Stimulated activated CD8-positive, alpha-beta memory T cell treated with anti-CD3 and anti-CD28 coated beads, Interleukin-4, amount 100 ng/mL, for 1 hour (primary cell): ENCODE measurements at regions not wholly inside any gene's neighbourhood (a gene's known extent, or its start where the extent isn't known, plus 50 kb on each side); places are given as distances from the start of the nearest gene placed in this dataset.

Source experiments
- DNase-seq, 2 donors: peaks; one replicate each; pipeline ENCODE4 v3.0.0-alpha.2; 2020; ENCODE audit warnings: low read depth in 2 of 2, low spot score in 1 of 2

DNA sequence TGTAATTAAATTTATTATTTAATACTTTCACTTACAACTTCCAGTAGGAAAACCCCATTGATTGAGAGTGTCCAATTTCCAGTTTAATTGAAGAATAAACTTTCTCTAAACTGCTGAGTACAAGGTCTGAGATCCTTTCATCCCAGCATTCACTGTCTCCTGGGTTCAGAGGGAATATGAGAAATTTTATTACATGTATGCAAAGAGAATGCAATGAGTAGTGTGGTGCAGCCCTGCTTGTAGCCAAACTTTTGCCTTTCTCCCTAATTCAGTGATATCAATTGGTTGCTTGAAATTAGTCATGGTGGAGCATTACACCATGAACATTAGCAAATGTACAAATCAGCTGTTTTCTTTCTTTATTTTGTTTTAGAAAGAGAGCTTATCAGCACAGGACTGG, 780.6 kb upstream of the MDGA2 start:
- no peak for DNase-seq

DNA sequence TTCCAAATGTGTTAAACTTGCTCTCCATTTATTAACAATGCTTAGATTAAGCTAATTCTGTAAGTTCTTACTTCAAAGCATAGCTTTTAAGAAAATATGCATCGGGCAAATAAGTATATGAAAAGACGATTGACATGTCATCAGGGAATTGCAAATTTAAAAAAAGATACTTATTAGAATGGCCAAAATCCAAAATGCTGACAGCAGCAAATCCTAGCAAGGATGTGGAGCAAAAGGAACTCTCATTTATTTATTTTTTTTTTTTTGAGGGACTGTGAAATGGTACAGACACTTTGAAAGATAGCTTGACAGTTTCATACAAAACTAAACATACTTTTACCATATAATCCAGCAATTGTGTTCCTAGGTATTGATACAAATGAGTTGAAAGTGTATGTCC, 779.5 kb upstream of the MDGA2 start:
- DNase-seq = no peak

DNA sequence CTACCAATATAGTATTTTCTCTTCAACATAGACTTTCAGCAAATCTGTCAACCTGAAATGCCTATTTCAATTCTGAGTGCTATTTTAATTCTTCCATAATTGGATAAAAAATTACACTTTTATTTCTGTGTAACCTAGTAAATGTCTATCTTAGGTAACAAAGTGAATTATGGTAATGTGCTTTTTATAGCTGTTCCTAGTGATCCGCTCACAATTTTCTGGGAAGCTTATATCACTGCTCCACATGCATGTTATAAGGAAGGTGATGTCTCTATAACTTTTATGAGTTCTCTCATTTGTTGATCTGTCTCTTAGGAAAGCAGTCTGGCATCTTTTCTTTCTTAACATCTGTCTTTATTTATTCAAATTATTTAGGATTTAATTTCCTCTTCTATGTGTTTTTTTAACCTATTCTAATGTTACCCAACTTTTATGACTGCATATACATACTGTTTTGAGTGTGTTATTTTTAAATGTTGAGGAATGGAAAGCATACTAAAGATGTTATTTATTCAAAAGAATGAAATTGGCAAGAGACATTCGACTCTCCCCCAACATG, 777.1 kb upstream of the MDGA2 start:
- no peak for DNase-seq

DNA sequence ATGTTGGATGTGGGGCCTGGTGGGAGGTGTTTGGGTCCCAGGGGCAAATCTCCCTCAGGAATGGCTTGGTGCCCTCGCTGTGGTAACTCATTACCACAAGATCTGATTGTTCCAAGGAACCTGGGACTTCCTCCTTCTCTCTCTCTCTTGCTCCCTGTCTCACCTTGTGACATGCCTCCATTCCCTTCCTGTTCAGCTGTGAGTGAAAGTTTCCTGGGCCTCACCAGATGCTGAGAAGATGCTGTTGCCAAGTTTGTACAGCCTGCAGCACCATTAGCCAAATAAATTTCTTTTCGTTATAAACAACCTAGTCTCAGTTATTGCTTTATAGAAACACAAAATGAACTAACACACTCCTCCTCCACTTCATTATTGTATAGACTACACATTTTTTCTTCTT, 759.8 kb upstream of the MDGA2 start:
- no peak for DNase-seq

DNA sequence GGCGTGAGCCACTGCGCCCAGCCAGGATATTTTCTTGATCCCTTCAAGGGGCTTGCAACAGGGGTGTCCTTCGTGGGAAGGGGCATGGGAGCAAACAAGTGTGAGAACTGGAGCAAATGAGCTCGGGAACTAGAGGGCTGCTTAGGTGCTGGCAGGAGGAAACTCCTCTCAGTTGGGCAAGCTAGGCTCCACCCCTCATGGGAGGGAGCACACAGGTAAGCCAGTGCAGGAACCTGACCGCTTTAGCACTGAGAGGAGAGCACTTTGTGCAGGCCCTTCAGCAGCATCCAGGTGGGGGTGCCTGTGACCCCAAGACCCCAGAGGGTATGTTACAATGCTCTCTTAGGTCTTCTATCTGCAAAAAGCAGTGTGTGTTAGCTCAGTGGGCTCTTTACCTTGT, 755.4 kb upstream of the MDGA2 start:
- DNase-seq = no peak

DNA sequence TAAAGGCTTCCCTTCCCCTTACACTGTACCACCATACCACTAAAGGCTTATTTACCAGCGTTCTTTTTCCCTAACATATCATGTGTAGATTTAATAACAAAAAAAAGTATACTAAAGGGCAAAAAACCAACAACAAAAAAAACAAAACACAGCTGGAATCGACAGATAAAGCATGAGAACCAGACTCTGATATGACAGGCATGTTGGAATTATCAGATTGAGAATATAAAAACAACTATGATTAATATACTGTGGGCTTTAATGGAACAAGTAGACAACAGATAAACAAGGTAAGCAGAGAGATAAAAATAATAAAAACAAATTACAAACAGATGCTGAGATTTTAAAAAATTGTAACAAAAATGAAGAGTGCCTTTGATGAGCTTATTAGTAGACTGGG, 754.1 kb upstream of the MDGA2 start:
- DNase-seq = no peak

DNA sequence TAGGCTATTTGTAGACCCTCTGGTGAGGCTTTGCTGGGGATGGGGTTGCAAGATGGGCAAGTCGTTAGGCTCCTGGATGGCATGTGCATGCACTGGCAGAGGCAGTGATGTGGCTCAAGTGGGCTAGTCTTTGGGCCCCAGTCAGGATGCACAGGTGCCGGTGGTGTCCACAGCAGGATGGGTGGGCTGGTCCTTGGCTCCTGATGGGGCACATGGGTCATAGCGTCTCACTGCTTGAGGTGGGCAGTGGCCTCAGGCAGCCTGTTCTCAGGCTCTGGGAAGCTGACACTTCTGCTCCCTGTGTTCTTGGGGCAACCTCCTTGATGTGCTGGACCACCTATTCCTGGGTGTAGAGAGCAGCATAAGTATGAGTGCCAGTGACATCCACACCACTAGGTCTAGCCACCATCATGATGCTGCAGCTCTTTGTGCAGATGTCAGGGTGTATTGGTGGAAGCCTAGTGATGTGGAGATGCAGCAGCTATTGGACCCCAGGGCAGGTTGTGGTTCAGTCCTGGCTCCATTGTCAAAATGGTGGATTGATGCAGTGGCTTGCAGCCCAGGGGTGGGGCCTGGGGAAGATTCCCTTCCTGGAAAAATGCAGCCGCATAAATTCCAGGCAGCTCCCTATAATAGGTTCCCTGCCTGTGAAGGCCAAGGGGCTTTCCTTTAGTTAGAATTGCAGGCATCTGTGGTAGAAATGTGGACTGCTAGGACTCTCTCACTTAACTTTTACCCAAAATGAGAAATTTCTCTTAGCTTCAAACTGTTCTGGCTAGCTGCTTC, 742.5 kb upstream of the MDGA2 start:
- no peak for DNase-seq

DNA sequence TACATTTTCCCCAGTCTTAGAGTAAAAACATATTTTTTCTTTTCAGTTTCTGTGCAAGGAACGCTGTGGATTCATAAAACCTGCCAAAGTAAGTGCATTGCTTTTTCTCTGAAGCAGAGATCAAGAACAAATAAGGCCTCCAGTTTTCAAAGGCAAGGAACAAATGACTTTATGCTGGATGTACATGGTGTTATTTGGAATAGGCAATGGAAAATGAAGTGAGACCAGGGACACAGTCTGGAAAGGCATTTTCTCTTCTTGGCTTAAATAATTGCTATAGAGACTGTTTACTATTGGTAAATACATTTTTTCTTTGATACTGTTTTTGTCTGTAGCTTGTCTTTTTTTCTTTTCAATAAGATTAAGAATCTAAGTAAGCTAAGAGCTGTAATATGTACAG, 725.9 kb upstream of the MDGA2 start:
- no peak for DNase-seq

DNA sequence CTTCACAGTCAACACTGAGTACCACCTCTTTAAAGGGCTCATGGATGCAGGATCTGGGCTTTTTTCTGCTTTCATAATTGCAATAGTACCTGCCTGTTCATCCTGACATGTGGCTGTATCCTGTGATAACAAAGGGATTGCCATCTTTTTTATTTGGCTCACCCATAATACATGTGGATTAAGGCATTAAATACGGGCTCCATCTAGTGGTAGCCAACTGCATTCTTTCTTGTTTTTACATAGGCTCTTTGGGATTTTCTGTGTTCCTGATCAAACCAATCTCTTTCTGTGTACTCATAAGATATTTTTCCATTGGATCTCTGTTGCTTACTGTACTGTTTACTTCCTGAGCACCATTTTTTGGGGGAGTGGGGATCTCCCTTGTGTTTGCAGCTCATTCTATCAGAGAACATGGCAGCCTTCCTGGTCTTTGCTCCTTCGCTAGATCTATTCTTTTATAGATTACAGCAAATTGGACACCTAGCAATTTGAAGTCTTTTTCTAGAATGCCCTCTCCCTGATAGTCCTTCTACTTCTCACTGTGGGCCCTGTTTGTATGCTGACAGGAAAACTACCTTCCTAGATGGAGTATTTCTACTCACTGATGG, 723.4 kb upstream of the MDGA2 start:
- DNase-seq = no peak

DNA sequence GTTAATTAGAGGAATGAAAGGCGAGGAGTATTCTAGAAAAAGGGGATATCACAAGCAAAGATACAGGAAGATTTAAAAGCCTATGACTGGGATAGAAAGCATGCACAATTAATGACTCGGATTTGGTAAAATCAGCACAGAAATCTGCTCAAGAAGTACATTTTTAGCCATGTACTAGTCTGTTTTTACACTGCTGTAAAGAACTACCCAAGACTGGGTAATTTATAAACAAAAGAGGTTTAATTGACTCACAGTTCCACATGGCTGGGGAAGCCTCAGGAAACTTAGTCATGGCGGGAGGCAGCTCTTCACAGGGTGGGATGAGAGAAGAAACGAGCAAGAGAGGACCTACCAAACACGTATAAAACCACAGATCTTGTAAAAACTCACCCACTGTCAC, 716.3 kb upstream of the MDGA2 start:
- no peak for DNase-seq

DNA sequence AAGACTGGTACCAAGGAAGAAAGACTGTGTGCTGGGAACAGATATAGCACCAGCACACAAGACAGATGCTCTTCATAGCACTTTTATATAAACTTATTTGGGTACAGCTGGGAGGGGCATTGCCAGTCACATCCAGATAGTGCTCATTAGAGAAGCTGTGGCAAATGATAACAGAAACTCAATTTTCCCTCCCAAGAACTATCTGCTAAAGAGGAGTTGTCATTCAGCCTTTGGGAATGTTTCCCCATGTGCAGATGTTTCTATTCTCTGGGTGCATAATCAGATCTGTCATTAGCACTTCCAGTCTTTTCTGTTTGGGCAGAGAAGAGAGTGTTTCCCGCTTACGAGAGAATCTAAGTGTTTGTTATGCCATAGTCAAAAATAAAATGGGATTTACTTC, 714.9 kb upstream of the MDGA2 start:
- DNase-seq = no peak

DNA sequence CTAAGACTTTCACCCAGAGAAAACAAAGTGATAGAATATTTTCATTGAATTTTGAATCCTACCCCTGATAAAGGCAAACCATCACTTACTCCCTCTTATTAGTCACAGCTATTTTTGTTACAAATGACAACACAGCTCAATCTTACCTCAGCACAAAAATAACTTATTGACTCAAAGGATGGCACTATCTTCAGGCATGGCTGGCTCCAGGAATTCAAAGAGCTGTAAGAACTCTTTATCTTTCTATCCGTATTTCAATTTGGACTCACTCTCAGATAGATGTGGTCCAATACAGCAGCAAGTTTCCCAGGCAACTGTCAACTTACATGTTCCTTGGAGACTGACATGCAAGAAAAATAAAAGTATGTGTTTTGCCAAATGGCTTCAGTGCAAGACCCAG, 709.4 kb upstream of the MDGA2 start:
- no peak for DNase-seq

DNA sequence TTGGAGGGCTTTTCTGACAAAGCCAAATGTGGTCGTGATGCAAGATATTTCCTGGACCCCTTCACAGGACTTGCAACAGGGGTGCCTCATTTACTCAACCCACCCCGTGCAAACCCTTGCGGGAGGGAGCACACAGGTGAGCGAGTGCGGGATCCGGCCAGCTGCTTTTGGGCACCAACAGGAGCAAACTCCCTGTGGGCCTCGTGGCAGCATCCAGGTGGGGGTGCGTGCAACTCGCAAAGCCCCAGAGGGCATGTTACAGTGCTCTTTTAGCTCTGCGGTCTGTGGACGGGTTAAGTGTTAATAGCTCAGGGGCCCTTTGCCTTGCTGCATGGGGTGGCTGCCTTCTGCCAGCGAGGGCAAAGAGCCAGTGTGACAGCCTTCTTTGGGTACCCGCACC, 707.6 kb upstream of the MDGA2 start:
- DNase-seq = no peak

DNA sequence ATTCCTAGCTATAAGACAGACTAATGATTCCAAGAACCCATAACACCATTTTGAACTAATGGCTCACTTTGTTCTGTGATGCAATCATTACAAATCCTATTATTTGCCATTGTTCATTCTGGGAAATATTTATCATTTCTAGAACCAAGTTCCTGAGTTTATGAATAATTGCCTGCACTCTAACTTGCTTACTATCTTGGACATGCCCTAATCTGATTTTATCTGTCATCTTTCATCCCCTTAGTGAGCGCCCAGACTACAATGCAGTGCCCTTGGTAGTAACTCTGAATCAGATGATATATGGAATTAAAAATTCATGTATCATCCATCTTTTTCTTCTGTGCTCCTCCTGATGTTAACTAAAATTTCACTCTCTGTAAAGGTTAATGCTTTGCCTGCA, 703.1 kb upstream of the MDGA2 start:
- DNase-seq = no peak

DNA sequence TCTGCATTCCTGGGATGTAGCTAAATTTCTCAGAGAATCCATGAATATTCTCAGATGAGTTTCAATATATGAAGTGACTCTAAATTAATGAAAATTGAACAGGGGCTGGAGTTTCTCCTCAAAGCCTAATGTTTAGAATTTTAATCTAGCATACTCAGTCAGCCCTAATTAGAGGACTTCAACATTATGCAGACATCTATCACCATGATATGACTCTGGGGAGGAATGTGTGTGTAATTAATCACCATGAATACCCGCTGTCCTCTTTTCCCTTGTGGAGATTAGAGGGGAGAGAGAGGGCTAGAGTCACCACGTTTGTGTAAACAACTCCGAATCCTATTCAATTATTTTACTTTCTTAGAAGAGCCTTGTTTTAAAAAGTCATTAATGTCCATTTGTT, 698.6 kb upstream of the MDGA2 start:
- no peak for DNase-seq

DNA sequence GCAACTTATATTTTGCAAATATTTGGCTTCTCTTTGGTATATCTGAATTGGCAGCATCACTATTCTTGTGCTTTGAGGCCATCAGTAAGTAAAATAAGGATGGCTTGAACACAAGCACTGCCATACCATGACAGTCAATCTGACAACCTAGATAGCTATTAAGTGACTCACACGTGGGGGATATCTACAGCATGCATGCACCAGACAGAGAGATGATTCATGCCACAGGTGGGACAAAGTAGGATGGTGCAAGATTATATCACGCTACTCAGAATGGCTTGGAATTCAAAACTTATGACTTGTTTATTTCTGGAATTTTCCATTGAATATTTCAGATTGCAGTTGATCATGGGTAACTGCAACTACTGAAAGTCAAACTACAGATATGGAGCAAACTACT, 675.6 kb upstream of the MDGA2 start:
- no peak for DNase-seq

DNA sequence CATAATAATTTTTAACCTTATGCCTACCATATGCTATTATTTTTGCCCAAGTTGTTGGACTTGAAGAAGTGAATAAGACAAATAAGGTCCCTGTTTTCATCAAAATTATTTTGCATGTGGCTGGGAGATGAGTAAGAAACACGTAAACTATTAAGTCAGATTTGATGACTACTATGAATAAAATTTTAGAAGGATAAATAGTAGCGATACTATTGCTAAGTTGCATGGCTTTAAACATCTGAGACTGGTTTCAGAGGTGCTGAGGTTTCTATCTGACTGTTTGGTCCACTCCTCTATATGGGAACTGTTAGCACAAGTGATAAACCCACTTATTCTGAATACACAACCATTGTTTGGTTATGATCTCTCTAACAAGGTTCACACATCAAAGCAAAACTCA, 674.3 kb upstream of the MDGA2 start:
- no peak for DNase-seq

DNA sequence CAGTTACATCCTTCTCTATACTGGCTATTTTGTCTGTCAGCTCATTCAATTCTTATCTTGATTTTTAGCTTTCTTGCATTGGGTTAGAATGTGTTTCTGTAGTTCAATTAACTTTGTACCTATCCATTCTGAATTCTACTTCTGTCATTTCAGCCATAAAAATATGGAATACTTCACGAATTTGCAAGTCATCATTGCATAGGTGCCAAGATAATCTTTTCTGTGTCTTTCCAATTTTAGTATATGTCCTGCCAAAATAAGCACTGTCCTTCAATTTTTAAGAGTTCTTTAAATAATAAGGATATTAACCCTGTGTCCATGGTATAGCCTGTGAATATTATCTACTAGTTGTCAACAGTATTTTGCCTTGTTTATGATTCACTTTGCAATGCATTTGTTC, 665.7 kb upstream of the MDGA2 start:
- DNase-seq = no peak

DNA sequence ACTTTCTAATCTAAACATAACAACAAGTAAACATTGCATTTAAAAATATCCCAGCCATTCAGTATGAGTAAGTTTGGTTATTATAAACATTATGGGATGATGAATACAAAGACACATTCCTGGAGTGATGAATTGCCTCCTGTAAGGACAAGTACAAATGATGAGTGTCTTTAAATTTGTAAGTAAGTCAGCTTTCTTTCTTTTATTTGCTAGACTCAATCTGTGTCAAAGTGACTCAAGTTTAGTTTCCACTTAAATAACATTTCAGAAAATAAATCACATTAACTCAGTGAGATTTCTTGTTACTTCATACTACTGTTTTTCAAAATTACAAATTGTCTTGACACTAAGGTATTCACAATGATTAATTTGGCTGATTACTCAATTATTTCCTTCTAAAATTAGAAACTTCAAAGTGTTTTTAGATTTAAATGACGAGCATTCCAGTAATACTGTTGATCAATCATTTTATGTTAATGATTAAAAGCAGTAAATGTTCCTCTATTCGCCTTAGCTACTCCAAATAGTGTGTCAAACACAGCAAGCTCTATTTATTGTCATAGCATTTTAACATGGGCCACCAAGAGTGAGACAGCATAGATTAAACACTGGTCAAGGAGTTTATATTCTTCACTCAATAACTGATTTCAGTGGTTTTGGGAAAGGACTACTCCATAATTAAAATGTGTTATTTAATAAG, 658.0 kb upstream of the MDGA2 start:
- no peak for DNase-seq

DNA sequence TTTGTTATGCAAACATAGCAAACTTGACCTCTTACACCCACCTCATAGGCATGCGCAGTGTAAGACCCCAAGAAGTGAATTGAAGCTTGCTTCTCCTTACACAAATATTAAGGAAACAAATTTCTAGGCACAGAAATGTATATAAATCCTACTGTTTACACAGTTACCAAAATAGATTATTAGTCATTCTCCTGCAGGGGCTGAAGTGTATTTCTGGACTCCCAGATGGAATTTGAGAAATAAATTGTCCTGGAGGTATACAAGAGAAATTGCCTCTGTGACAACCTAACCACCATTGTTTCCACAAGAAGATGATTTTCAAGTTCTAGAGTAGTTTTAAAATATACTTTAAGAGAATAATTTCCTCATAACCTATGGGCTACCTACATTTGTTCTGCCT, 656.0 kb upstream of the MDGA2 start:
- no peak for DNase-seq

DNA sequence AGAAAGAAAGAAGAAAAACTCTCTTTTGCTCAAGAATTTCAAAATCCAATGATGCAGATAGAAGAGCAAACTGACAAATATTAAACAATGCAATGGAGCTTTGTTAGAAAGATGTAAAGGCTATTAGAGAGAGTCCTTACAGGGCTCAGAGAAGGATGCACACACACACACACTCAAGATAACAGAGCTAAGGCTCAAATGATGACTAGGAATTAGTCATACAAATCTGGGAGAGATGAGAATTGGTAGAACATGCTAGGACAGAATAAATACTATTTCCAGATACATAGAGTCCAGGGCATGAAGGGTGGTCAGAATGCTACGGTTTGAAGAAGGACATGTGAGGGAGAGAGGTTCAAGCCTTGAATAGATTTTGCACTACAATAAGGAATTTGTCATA, 650.1 kb upstream of the MDGA2 start:
- no peak for DNase-seq

DNA sequence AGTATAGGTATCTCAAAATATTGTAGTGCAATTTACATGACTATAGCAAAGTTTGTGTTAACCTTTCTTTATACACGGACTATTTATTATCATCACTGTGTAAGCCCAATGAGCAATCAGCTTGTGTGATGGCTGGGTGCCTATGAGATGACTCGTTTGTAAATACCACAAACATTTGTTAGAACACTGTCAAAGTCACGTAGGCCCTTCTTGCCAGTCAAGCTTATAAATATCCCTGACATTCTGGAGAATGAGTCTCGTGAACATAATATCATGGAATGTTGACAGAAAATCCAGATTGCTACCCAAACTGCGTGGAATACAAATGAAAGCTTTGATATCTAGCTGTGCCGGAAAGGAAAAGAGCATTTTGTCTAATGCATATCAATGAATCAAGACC, 648.3 kb upstream of the MDGA2 start:
- DNase-seq = no peak
